ENCODE measurements at regions not wholly inside any gene's neighbourhood (a gene's known extent, or its start where the extent isn't known, plus 50 kb on each side); places are given as distances from the start of the nearest gene placed in this dataset.

GRCh38 chr1:58390091-58390490, 156.4 kb downstream of the OMA1 start:
- intact Hi-C loops (cut with DNase I): no loop called here
- DNase-seq: no peak

- no peak for DNase-seq
- intact Hi-C loops (cut with DNase I): no loop called here
Measured at GRCh38 chr1:58380345-58380744, 166.2 kb downstream of the OMA1 start.

- DNase-seq: no peak
- intact Hi-C loops (cut with DNase I): no loop called here
Measured at GRCh38 chr1:58367217-58367616, 179.3 kb downstream of the OMA1 start.

GRCh38 chr1:58365328-58365727, 181.2 kb downstream of the OMA1 start:
- intact Hi-C loops (cut with DNase I): no loop called here
- DNase-seq: no peak

- intact Hi-C loops (cut with DNase I): no loop called here
Measured at GRCh38 chr1:58363585-58363984, 182.9 kb downstream of the OMA1 start.

GRCh38 chr1:58361134-58361533, 185.4 kb downstream of the OMA1 start:
- intact Hi-C loops (cut with DNase I): no loop called here
- DNase-seq: no peak

More at GRCh38 chr1:58363585-58363984, 182.9 kb downstream of the OMA1 start:
- DNase-seq: no peak

- intact Hi-C loops (cut with DNase I): no loop called here
- no peak for DNase-seq
Measured at GRCh38 chr1:58358346-58358745, 188.2 kb downstream of the OMA1 start.

GRCh38 chr1:58356402-58356801, 190.1 kb downstream of the OMA1 start:
- intact Hi-C loops (cut with DNase I): no loop called here

GRCh38 chr1:58353168-58353567, 193.4 kb downstream of the OMA1 start:
- intact Hi-C loops (cut with DNase I): no loop called here
- no peak for DNase-seq

More at GRCh38 chr1:58356402-58356801, 190.1 kb downstream of the OMA1 start:
- DNase-seq: no peak

- intact Hi-C loops (cut with DNase I): no loop called here
Measured at GRCh38 chr1:58352476-58353092, 193.9 kb downstream of the OMA1 start.

GRCh38 chr1:58346036-58346355, 200.5 kb downstream of the OMA1 start:
- intact Hi-C loops (cut with DNase I): no loop called here
- no peak for DNase-seq

More at GRCh38 chr1:58352476-58353092, 193.9 kb downstream of the OMA1 start:
- DNase-seq: no peak

- DNase-seq: no peak
Measured at GRCh38 chr1:58345215-58346035, 201.1 kb downstream of the OMA1 start.

GRCh38 chr1:58340185-58340584, 206.3 kb downstream of the OMA1 start:
- intact Hi-C loops (cut with DNase I): no loop called here
- DNase-seq: no peak

More at GRCh38 chr1:58345215-58346035, 201.1 kb downstream of the OMA1 start:
- intact Hi-C loops (cut with DNase I): no loop called here

GRCh38 chr1:58338081-58338480, 208.4 kb downstream of the OMA1 start:
- no peak for DNase-seq
- intact Hi-C loops (cut with DNase I): no loop called here

- intact Hi-C loops (cut with DNase I): no loop called here
- no peak for DNase-seq
Measured at GRCh38 chr1:58333511-58333910, 213.0 kb downstream of the OMA1 start.

- intact Hi-C loops (cut with DNase I): no loop called here
- DNase-seq: no peak
Measured at GRCh38 chr1:58331156-58331555, 215.4 kb downstream of the OMA1 start.

GRCh38 chr1:58325866-58326265, 220.7 kb downstream of the OMA1 start:
- intact Hi-C loops (cut with DNase I): no loop called here
- DNase-seq: peak in 2 of 10 donors; percentile 12 to 71

- no peak for DNase-seq
- intact Hi-C loops (cut with DNase I): no loop called here
Measured at GRCh38 chr1:58324558-58324957, 222.0 kb downstream of the OMA1 start.

- DNase-seq: no peak
- intact Hi-C loops (cut with DNase I): no loop called here
Measured at GRCh38 chr1:58318157-58319005, 228.1 kb downstream of the OMA1 start.

- no peak for DNase-seq
- intact Hi-C loops (cut with DNase I): no loop called here
Measured at GRCh38 chr1:58317694-58318093, 228.8 kb downstream of the OMA1 start.

GRCh38 chr1:58317086-58317485, 229.4 kb downstream of the OMA1 start:
- no peak for DNase-seq
- intact Hi-C loops (cut with DNase I): no loop called here

Measured in posterior cingulate gyrus (tissue), 11 donors.